Ascending aorta (tissue), 2 donors: ENCODE measurements at regions not wholly inside any gene's neighbourhood (a gene's known extent, or its start where the extent isn't known, plus 50 kb on each side); places are given as distances from the start of the nearest gene placed in this dataset.

Experiments
- DNase-seq, 2 donors: peaks; one replicate each; pipeline ENCODE4 v3.0.0-alpha.2; 2019; ENCODE audit warnings: low spot score in 2 of 2
- H3K27ac ChIP-seq, 2 donors: fragments of 200-600 bp; sonication (generic); one replicate each; pipeline ENCODE4 v1.5.1; 2016 to 2017; ENCODE audit warnings: mild to moderate bottlenecking in 1 of 2
- H3K27me3 ChIP-seq: fragments of 200-600 bp; sonication (generic); one replicate; pipeline ENCODE4 v1.5.1; 2017
- H3K36me3 ChIP-seq, 2 donors: fragments of 200-600 bp; sonication (generic); one replicate each; pipeline ENCODE4 v1.5.1; 2016
- H3K4me1 ChIP-seq, 2 donors: fragments of 200-600 bp; sonication (generic); one replicate each; pipeline ENCODE4 v1.5.1; 2016 to 2017; ENCODE audit warnings: mild to moderate bottlenecking in 1 of 2
- H3K4me3 ChIP-seq, 2 donors: fragments of 200-600 bp; sonication (generic); one replicate each; pipeline ENCODE4 v1.5.1; 2016 to 2017; ENCODE audit warnings: mild to moderate bottlenecking in 1 of 2
- H3K9me3 ChIP-seq, 2 donors: fragments of 200-600 bp; sonication (generic); one replicate each; pipeline ENCODE4 v1.5.1; 2016
- intact Hi-C: fragments of 100-400 bp; cut with DNase I; formaldehyde crosslinking; loops from one replicate; pipeline ENCODE4 v1.15.1; 2023
- TF ChIP-seq, protein P1 (sequence below), 3 experiments: fragments of 200-600 bp in 2 of 3; fragments of 450-650 bp in 1 of 3; sonication (generic) in 2 of 3; IDR thresholded peaks; one replicate each; pipeline ENCODE4 v1.5.1; 2016 to 2019; ENCODE audit warnings: antibody characterized with exemption in 3 of 3, mild to moderate bottlenecking in 1 of 3, moderate library complexity in 1 of 3

DNA sequence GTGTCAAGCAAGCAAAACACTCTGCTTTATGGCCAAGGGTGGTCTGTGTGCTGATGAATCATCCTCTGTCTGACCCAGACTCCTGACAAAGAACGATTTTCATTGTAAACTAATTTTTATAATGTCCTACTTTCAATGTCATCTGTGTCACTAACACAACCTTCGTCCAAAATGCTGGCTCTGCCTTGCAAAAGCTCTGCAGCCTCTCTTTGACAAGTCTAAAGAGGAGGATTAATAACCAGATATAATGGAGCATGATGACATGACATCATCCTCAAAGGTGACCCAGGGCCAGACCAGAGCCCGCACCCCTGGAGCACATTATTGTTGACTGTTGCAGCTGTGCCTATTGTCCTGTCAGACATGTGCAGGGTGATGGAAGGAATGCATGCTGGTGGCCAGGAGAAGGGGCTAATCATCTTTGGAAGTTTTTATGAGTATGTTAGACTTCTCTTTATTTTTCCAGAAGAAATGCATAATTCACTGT is 589.4 kb downstream of the NR2F1-AS1 start:
- Histone ChIP-seq H3K27ac (no peak overlapping the region), H3K36me3 (no peaks in the 10 kb centered on the region), H3K9me3 (peaks cover 8 to 9% of the 10 kb centered on the region in 2 donors), H3K4me1 (no peaks in the 10 kb centered on the region), H3K4me3 (no peak overlapping the region), H3K27me3 (no peaks in the 10 kb centered on the region)
- no peak for DNase-seq
- TF ChIP-seq, protein P1, sequence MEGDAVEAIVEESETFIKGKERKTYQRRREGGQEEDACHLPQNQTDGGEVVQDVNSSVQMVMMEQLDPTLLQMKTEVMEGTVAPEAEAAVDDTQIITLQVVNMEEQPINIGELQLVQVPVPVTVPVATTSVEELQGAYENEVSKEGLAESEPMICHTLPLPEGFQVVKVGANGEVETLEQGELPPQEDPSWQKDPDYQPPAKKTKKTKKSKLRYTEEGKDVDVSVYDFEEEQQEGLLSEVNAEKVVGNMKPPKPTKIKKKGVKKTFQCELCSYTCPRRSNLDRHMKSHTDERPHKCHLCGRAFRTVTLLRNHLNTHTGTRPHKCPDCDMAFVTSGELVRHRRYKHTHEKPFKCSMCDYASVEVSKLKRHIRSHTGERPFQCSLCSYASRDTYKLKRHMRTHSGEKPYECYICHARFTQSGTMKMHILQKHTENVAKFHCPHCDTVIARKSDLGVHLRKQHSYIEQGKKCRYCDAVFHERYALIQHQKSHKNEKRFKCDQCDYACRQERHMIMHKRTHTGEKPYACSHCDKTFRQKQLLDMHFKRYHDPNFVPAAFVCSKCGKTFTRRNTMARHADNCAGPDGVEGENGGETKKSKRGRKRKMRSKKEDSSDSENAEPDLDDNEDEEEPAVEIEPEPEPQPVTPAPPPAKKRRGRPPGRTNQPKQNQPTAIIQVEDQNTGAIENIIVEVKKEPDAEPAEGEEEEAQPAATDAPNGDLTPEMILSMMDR (IDR thresholded peaks at IDR 0.05): no peak
- intact Hi-C loops: no loop called here

DNA sequence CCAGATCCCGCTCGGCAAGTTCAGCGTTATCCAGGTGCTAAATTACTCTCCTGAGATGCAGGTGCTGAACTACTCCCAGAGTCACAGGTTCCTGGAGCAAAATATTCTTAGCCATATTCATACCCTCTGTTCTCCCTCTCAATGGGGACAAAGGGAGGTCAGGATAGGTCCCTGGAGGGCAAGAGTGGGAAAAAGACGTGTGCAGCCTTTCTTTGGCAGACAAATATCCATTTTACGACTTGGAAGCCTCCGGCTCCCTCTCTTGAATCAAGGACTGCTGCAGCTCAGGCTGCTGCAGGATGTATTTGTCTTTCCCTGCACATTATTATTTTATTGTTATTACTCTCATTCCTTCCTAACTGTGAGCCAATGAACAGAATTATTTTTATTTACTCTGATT is 590.2 kb downstream of the NR2F1-AS1 start:
- TF ChIP-seq, protein P1 (IDR thresholded peaks at IDR 0.05): no peak
- Histone ChIP-seq H3K4me1 (no peaks in the 10 kb centered on the region), H3K4me3 (no peak overlapping the region), H3K27me3 (no peaks in the 10 kb centered on the region), H3K27ac (no peak overlapping the region), H3K9me3 (peaks cover 8 to 9% of the 10 kb centered on the region in 2 donors), H3K36me3 (no peaks in the 10 kb centered on the region)
- intact Hi-C loops: no loop called here
- no peak for DNase-seq

DNA sequence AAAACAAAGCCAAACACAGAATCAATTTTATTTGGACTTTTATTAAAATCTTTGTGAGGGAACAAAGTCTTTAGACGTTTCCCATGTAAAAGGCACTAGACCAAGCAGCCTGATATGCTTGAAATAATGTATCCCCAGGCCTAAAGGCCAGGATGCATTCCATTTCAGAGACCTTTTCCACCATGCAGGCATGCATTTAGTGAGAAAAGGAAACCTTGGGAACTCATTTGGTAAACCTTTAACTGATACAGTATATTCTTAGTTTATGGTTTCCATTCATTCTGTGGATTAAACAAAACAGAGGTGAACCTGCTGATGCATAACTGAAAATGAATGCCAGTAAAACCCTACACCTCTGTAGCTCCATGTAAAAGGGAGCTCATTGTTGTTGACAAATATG is 600.0 kb downstream of the NR2F1-AS1 start:
- Histone ChIP-seq H3K4me3 (no peak overlapping the region), H3K27ac (no peak overlapping the region), H3K27me3 (no peaks in the 10 kb centered on the region), H3K4me1 (no peaks in the 10 kb centered on the region), H3K36me3 (no peaks in the 10 kb centered on the region), H3K9me3 (no peaks in the 10 kb centered on the region)
- intact Hi-C loops: no loop called here
- TF ChIP-seq, protein P1 (IDR thresholded peaks at IDR 0.05): no peak
- DNase-seq: no peak

DNA sequence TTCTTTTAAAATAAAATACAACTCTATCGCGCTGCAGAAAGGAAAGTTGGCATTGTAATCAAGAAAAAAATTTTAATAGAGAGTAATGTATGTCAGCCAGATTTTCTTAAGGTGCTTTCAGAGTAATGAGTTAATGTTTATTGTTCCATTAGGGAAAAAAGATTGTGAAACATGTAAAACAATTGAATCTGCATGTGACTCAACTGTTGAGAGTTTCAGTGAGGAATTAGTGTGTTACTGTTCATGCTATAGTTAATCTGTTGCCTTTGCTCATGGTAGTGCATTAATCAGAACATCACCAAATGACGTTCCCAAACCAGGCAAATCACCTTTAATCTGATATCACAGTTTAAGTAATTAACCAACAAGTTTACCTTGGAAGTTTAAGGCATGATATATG is 600.5 kb downstream of the NR2F1-AS1 start:
- no peaks in the 10 kb centered on the region for H3K4me1 ChIP-seq
- intact Hi-C loops: no loop called here
- DNase-seq: no peak
- TF ChIP-seq, protein P1 (IDR thresholded peaks at IDR 0.05): no peak
- no peaks in the 10 kb centered on the region for H3K27me3 ChIP-seq
- no peak overlapping the region for H3K4me3 ChIP-seq
- H3K36me3 ChIP-seq: no peaks in the 10 kb centered on the region
- no peak overlapping the region for H3K27ac ChIP-seq
- H3K9me3 ChIP-seq: no peaks in the 10 kb centered on the region

DNA sequence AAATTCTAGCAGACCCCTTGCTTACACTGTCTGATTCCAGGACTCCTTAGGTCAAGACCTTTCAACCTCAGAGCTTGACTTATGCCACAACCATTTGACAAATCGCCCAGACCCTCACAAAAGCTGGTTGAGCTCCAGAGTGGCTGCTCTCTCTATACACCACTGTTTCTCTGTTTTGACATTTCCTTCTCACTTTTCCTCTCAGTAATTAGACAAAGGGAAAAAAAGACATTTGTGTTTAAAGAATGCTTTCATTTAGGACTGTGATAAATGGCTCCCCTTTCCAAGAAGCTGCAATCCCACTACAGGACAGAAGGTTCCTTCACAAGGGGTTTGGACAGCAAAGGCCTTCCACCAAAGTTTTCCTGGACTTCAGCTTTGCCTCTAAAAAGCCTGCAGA is 601.3 kb downstream of the NR2F1-AS1 start:
- Histone ChIP-seq H3K27me3 (no peaks in the 10 kb centered on the region), H3K27ac (no peak overlapping the region), H3K9me3 (no peaks in the 10 kb centered on the region), H3K4me1 (no peaks in the 10 kb centered on the region), H3K36me3 (no peaks in the 10 kb centered on the region), H3K4me3 (no peak overlapping the region)
- DNase-seq: no peak
- TF ChIP-seq, protein P1 (IDR thresholded peaks at IDR 0.05): no peak
- intact Hi-C loops: no loop called here
